ENCODE measurements at regions not wholly inside any gene's neighbourhood (a gene's known extent, or its start where the extent isn't known, plus 50 kb on each side); places are given as distances from the start of the nearest gene placed in this dataset.

GRCh38 chr1:55348356-55348755 is 133.2 kb upstream of the USP24 start:
- no peaks in the 10 kb centered on the region for H3K4me1 ChIP-seq (replicated peaks)
- H3K36me3 ChIP-seq, result no peaks in the 10 kb centered on the region
- H3K4me3 ChIP-seq, result no peak overlapping the region
- H3K27ac ChIP-seq, result no peak overlapping the region
- 0% methylated on average over 1 of the region's 1 CpG for WGBS
- H3K27me3 ChIP-seq (replicated peaks; ENCODE audit: insufficient read depth), result no peaks in the 10 kb centered on the region
- no peak for DNase-seq (ENCODE audit: low spot score)
- no peaks in the 10 kb centered on the region for H3K9me3 ChIP-seq
- TF ChIP-seq POLR2A (IDR thresholded peaks at IDR 0.05) (no peak), POLR2AphosphoS5 (IDR thresholded peaks at IDR 0.05) (no peak), CTCF (IDR thresholded peaks at IDR 0.05) (no peak)
- intact Hi-C loops (cut with DNase I), result no loop called here

- Histone ChIP-seq H3K27me3 (replicated peaks; ENCODE audit: insufficient read depth) (no peaks in the 10 kb centered on the region), H3K4me3 (no peak overlapping the region), H3K9me3 (no peaks in the 10 kb centered on the region), H3K36me3 (no peaks in the 10 kb centered on the region), H3K4me1 (replicated peaks) (no peaks in the 10 kb centered on the region), H3K27ac (no peak overlapping the region)
- no peak for DNase-seq (ENCODE audit: low spot score)
- no peak for TF ChIP-seq CTCF (IDR thresholded peaks at IDR 0.05)
- TF ChIP-seq POLR2AphosphoS5 (IDR thresholded peaks at IDR 0.05), result no peak
- TF ChIP-seq POLR2A (IDR thresholded peaks at IDR 0.05), result no peak
- 80% methylated on average over 2 of the region's 2 CpGs for WGBS
- intact Hi-C loops (cut with DNase I), result no loop called here
Measured at GRCh38 chr1:55347866-55348265, 132.7 kb upstream of the USP24 start.

GRCh38 chr1:55347041-55347440 is 131.9 kb upstream of the USP24 start:
- DNase-seq (ENCODE audit: low spot score), result no peak
- Histone ChIP-seq H3K27ac (no peak overlapping the region), H3K4me3 (no peak overlapping the region), H3K27me3 (replicated peaks; ENCODE audit: insufficient read depth) (no peaks in the 10 kb centered on the region), H3K36me3 (no peaks in the 10 kb centered on the region), H3K9me3 (no peaks in the 10 kb centered on the region), H3K4me1 (replicated peaks) (no peaks in the 10 kb centered on the region)
- intact Hi-C loops (cut with DNase I), result no loop called here
- no peak for TF ChIP-seq POLR2A (IDR thresholded peaks at IDR 0.05)
- no peak for TF ChIP-seq POLR2AphosphoS5 (IDR thresholded peaks at IDR 0.05)
- no peak for TF ChIP-seq CTCF (IDR thresholded peaks at IDR 0.05)
- WGBS, result 89% methylated on average over 2 of the region's 2 CpGs

- H3K9me3 ChIP-seq, result no peaks in the 10 kb centered on the region
- DNase-seq (ENCODE audit: low spot score), result no peak
- no peak overlapping the region for H3K27ac ChIP-seq
- H3K36me3 ChIP-seq, result no peaks in the 10 kb centered on the region
- H3K27me3 ChIP-seq (replicated peaks; ENCODE audit: insufficient read depth), result no peaks in the 10 kb centered on the region
- no peak overlapping the region for H3K4me3 ChIP-seq
- TF ChIP-seq POLR2AphosphoS5 (IDR thresholded peaks at IDR 0.05), result no peak
- no peak for TF ChIP-seq CTCF (IDR thresholded peaks at IDR 0.05)
- TF ChIP-seq POLR2A (IDR thresholded peaks at IDR 0.05), result no peak
- 86% methylated on average over 1 of the region's 1 CpG for WGBS
- H3K4me1 ChIP-seq (replicated peaks), result no peaks in the 10 kb centered on the region
- intact Hi-C loops (cut with DNase I), result no loop called here
Measured at GRCh38 chr1:55346586-55346985, 131.4 kb upstream of the USP24 start.

- no peak overlapping the region for H3K4me3 ChIP-seq
- 95% methylated on average over 4 of the region's 4 CpGs for WGBS
- no peaks in the 10 kb centered on the region for H3K27me3 ChIP-seq (replicated peaks; ENCODE audit: insufficient read depth)
- intact Hi-C loops (cut with DNase I), result no loop called here
- no peaks in the 10 kb centered on the region for H3K9me3 ChIP-seq
- no peak overlapping the region for H3K27ac ChIP-seq
- DNase-seq (ENCODE audit: low spot score), result no peak
- no peaks in the 10 kb centered on the region for H3K4me1 ChIP-seq (replicated peaks)
- H3K36me3 ChIP-seq, result no peaks in the 10 kb centered on the region
- TF ChIP-seq POLR2AphosphoS5 (IDR thresholded peaks at IDR 0.05) (no peak), POLR2A (IDR thresholded peaks at IDR 0.05) (no peak), CTCF (IDR thresholded peaks at IDR 0.05) (no peak)
Measured at GRCh38 chr1:55339681-55340080, 124.5 kb upstream of the USP24 start.

Data from prostate gland (tissue), 2 donors.